GM10266 (cell line): ENCODE measurements at regions not wholly inside any gene's neighbourhood (a gene's known extent, or its start where the extent isn't known, plus 50 kb on each side); places are given as distances from the start of the nearest gene placed in this dataset.
"Not testable (repeated sequence)": the region's sequence is repeated elsewhere in the genome, so short reads cannot be mapped to it uniquely, and the experiment has no call there.

Experiments used
- DNase-seq: peaks from one replicate; pipeline ENCODE4 v3.0.0; 2012; ENCODE audit errors: extremely low spot score
- TF ChIP-seq, protein P1 (sequence below): IDR thresholded peaks from 2 replicates; pipeline ENCODE4 v1.5.1; 2012; ENCODE audit warnings: mild to moderate bottlenecking, low read depth; ENCODE audit not compliant: control insufficient read depth, insufficient read depth; ENCODE audit errors: missing control alignments

GRCh38 chrX:111041018-111041462, 55.0 kb upstream of the PAK3 start:
- no peak for DNase-seq
- TF ChIP-seq, protein P1, sequence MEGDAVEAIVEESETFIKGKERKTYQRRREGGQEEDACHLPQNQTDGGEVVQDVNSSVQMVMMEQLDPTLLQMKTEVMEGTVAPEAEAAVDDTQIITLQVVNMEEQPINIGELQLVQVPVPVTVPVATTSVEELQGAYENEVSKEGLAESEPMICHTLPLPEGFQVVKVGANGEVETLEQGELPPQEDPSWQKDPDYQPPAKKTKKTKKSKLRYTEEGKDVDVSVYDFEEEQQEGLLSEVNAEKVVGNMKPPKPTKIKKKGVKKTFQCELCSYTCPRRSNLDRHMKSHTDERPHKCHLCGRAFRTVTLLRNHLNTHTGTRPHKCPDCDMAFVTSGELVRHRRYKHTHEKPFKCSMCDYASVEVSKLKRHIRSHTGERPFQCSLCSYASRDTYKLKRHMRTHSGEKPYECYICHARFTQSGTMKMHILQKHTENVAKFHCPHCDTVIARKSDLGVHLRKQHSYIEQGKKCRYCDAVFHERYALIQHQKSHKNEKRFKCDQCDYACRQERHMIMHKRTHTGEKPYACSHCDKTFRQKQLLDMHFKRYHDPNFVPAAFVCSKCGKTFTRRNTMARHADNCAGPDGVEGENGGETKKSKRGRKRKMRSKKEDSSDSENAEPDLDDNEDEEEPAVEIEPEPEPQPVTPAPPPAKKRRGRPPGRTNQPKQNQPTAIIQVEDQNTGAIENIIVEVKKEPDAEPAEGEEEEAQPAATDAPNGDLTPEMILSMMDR = no peak

DNA sequence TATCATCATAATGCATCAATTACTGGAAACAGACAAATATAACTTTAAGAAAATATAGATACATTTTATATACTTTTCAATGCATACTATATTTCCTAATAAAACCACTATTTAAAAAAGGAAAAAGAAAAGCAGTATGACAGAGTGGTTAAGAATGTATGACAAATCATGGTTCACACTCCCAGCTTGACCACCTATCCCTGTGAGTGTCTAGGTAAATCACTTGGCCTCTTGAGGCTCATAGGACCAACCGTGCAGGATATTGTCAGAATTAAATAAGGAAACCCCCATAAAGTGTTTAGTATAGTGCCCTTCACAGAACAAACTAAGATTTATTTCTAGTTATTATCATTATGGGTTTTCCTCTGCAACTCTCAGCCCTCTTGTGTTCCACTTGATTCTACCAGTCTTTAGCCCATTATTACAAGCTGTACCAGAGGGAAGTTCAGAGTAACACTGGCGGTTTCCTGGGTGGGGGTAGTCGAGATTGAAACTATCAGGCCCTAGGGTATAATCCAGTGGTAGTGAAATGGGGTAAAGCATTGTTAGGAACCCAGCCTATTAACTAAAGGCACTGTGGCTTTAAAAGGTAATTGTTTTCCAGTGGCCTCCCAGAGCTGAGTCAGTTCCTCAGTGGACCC, 55.5 kb upstream of the PAK3 start:
- no peak for DNase-seq
- TF ChIP-seq, protein P1 = no peak

- TF ChIP-seq, protein P1 = no peak
- no peak for DNase-seq
Observed at GRCh38 chrX:111039606-111040005, 56.4 kb upstream of the PAK3 start.

DNA sequence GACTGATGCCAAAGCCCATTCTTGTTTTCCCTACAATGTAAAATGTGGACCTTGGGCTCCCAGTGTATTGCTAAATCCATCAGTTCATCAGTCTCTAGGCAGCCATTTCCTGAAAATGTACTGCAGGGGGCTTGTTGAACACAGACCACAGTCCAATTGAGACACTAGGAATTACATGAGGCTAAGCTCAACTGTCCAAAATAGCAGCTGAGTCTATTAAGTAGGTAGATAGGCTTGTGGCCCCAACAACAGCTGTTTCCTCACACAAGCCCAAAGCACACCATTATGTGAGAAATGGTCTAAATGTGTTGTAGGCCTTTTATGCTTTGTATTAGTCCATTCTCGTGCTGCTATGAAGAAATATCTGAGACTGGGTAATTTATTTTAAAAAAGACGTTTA, 60.0 kb upstream of the PAK3 start:
- no peak for DNase-seq

GRCh38 chrX:111035256-111035655, 60.7 kb upstream of the PAK3 start:
- TF ChIP-seq, protein P1 = no peak
- DNase-seq = no peak

More for the DNA sequence above, 60.0 kb upstream of the PAK3 start:
- TF ChIP-seq, protein P1 = no peak

GRCh38 chrX:111022998-111023397, 73.0 kb upstream of the PAK3 start:
- DNase-seq = not testable (repeated sequence)

- no peak for DNase-seq
- TF ChIP-seq, protein P1 = no peak
Observed at GRCh38 chrX:111020283-111020682, 75.7 kb upstream of the PAK3 start.
